ENCODE measurements at regions not wholly inside any gene's neighbourhood (a gene's known extent, or its start where the extent isn't known, plus 50 kb on each side); places are given as distances from the start of the nearest gene placed in this dataset.

DNA sequence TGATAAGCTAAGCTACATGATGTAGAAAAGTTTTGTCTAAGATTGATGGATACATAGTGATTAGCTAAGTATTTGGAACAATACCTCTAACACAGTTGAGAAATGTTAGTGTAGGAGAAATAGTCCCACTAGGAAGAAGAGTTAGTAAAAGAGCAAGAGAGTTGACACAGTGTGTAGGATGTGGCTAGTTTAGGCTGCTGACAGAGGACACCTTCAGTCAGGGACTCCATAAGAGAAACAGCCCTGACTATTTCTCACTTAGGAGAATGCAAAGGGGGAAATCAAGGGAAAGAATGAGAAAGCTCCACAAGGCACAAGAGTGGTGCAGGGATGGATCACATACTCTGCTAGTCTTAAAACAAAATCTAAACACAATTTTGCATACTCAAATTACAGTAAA, 613.7 kb downstream of the SLC16A7 start:
- TF ChIP-seq EZH2 (IDR thresholded peaks at IDR 0.05; ENCODE audit: insufficient read depth, poor library complexity, severe bottlenecking) (no peak), EZH2phosphoT487 (IDR thresholded peaks at IDR 0.05; ENCODE audit: insufficient read depth, low read depth) (no peak)
